Sciatic nerve (tissue), 2 donors: ENCODE measurements at regions not wholly inside any gene's neighbourhood (a gene's known extent, or its start where the extent isn't known, plus 50 kb on each side); places are given as distances from the start of the nearest gene placed in this dataset.

Experiments used
- ATAC-seq: fragments of 200-7000 bp; cut with Tn5 transposase; one replicate; pipeline ENCODE4 v1.9.1; 2020; ENCODE audit warnings: mild to moderate bottlenecking, moderate library complexity
- DNase-seq: peaks from one replicate; pipeline ENCODE4 v3.0.0-alpha.2; 2020; ENCODE audit warnings: low spot score
- intact Hi-C: fragments of 100-400 bp; cut with DNase I; formaldehyde crosslinking; loops from one replicate; pipeline ENCODE4 v1.14.2; 2022
- donor health status: DM: no; HTN: no; CAD: no.
- donor health status: DM: no; HTN: no; CAD: no.

DNA sequence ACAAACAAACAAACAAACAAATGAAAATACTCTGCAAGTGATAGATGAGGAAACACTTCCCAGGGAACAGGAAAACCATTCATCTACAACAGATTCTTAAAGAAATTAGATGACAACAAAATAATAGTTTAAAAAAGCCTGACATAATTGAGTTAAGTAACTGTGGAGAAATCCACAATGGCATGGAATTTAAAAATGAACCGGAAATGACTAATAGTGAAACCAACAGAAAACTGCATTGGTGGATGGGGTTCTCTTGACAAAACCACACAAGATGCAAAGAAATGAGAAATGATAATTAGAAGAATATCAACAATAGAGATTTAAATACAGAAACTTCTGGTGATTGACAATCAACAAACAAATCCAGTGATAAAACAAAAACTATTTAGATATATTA lies 785.6 kb downstream of the QKI start:
- no peak for ATAC-seq

DNA sequence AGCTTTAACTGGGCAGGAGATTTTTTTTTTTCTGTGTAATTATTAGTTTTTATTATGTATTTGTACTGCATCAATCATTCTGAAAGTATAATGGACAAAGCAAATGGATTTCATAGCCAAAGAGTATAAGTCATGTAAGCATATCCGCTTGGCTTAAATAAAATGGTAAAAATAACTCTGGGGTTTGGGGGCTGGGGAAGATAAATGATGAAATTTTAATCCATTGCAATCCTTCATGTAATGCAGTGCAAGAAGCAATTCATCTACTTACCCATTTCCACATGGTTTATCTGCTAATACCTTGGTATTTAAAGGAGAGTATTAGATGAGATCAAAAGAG lies 781.4 kb downstream of the QKI start:
- ATAC-seq (no peak), DNase-seq (no peak)
- intact Hi-C loops: no loop called here

More for the DNA sequence above, 785.6 kb downstream of the QKI start:
- DNase-seq: no peak
- intact Hi-C loops: no loop called here

DNA sequence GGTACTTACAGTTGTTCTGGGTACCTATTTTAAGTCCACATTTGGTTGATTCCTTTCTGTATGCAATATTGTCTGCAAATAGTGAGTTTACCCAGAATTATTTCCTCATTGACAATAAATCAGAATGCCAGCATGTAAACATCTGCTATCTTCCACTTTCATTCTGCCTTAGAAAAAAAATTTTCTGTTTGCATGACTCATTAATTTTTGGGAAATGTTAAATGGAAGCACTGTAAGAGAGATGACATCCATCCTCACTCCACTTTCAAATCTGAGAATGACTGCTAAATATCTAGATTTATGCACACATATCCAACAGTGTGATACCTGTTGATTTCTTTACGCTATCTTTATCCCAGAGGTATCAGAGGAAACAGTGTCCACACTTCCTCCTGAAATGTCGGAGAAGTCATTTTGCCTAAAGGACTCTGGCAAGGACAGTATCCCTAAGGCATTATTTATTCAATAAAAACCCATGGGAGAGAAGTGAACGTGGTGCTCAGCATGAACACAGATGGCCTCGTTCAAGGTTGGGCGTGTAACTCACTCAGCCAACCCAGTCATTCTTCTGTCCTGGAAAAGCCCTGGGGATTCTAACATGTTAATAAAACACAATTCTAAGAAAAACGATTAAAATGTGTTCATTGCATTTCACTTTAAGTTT lies 780.9 kb downstream of the QKI start:
- DNase-seq (no peak), ATAC-seq (no peak)

DNA sequence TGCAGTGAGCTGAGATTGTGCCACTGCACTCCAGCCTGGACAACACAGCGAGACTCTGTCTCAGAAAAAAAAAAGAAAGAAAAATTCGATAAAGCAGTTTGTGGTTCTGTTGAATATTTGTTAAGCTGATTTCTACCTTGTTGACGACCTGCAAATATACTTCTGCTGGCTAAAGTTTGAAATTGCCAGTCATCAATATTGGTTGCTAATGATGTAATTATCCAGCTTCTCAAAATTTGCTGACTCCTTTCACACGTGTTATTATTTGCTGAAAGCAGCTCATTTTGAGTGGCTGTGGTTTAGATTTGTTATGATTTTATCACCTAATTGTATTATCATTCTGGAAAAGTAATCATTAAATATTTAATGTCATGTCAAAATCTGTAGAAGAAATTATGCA lies 774.3 kb downstream of the QKI start:
- intact Hi-C loops: no loop called here
- ATAC-seq: no peak
- DNase-seq: no peak

More for the DNA sequence above, 780.9 kb downstream of the QKI start:
- intact Hi-C loops: no loop called here

DNA sequence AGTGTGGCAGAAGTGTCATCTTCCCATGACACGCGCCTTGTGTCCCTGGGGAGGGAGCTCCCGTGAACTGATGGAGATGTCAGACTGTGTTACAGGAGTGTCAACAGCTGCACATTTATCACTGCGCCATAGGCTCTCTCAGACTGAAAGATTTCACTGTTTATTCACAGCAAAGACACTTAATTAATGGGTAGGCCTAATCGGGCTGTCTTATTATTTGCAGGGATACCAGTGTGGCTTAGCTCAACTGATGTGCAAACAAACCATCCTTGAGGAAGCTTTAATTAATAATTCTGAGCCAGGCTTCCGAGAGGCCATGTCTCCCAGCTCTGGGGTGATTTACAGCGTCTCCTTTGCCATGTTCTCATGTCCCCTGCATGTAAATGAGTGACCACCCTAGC lies 771.0 kb downstream of the QKI start:
- DNase-seq: no peak
- no peak for ATAC-seq
- intact Hi-C loops: no loop called here

DNA sequence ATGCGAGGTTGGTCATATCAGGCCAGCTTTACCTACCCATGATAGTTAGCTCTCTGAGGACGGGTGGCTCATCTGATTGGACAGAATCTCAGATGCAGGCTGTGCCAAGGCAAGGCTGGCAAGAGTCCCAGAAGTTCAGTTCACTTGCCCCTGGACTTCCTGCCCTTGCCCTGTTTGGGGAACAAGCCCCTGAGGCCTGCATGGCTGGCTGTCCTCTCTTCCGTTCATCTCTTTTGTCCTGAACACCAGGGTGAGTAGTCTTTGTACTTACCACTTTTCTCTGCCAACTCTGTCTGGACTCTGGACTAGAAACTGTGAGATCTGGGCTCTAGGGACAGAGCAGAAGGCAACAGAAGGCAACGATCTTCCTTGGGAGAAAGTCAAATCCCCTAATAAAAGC lies 769.9 kb downstream of the QKI start:
- DNase-seq (no peak), ATAC-seq (no peak)
- intact Hi-C loops: no loop called here

DNA sequence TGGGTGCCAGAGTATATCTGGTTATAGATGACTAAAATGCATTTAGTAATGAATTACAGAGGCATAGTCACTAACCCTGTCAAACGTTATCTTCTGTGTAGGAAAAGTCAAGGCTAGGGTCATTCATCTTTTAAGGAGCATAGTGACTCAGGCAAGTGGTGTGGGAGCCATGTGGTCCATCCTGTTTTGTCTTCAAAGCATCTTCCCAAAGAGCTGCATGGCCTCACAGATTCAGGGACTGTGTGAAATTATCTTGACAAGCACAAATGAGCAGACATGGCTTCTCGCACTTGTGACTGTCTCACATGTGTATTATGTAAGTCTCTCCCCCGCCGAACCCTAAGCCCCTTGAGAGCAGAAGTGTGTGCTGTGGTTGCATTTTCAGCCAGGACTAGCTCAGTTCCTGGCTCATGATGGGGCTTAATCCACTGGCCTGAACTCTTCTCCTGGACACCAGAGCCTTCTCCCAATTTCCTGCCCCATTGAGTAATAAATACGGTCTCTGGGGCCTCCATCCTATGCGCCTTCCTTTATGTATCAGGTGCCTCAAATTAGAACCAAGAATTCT lies 769.1 kb downstream of the QKI start:
- DNase-seq (no peak), ATAC-seq (no peak)
- intact Hi-C loops: no loop called here

DNA sequence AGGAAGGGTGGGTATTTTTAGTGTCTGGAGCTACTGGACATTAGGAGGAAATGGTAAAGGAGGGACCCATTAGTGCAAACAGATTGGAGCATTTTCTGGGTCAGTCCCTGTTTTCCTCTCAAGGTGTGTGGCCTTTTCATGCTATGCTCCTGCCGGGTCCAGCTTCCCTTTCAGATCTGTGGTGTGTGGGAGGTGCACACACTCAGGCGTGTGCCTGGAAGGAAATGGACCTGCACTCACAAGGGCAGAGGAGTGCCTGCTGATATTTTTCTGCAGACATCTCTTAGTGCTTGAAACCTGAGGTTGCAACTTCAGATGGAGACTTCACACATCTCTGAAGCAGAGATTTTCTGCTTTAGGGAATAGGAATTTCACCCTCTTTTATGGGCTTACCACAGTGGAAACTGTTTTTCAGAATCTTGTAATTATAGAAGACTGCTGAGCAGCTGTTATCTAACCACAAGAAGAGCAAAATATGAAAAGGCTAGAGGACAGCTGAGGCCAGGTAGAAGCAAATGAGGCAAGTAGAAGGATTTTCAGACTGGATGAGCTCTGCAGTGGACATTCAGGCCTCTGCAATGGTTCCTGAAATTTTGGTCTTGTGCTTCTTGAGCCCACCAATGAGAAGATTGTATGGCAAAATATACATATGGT lies 764.3 kb downstream of the QKI start:
- ATAC-seq (no peak), DNase-seq (no peak)
- intact Hi-C loops: no loop called here

DNA sequence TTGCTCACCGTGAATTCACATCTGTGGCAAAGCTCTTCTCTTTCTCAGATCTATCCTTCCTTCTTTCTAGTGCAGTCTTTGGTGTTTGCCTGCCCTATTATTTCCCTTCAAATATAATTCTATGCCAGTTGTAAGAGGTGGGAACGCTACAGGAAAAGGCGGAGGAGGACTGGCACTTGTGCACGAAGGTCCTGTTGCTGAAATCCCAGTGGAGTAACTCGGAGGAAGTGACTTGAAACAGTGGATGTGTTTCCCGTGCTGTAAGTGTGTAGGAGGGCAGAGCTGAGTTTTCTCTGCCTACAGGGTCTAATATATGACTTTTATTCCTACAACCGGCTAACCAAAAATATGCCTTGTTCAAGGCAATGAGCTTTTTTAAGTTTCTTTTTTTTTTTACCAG lies 754.8 kb downstream of the QKI start:
- ATAC-seq (no peak), DNase-seq (no peak)
- intact Hi-C loops: no loop called here

DNA sequence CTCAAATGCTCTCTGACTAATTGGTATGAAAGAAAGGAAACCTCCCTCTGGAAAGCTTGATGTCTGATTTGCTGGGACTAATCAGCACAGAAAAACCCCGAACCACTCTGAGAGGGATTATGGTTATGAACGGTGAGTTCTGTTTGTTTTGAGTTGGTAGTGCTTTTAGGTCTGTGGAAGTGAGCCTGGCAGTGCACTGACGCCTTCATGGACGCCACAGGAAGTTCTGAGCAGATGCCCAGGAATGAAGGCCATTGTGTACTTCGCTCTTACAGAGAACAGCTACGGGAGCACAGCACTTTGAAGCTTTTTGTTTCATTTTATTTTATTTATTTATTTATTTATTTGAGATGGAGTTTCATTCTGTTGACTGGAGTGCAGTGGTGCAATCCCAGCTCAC lies 754.1 kb downstream of the QKI start:
- ATAC-seq: no peak
- intact Hi-C loops: no loop called here

DNA sequence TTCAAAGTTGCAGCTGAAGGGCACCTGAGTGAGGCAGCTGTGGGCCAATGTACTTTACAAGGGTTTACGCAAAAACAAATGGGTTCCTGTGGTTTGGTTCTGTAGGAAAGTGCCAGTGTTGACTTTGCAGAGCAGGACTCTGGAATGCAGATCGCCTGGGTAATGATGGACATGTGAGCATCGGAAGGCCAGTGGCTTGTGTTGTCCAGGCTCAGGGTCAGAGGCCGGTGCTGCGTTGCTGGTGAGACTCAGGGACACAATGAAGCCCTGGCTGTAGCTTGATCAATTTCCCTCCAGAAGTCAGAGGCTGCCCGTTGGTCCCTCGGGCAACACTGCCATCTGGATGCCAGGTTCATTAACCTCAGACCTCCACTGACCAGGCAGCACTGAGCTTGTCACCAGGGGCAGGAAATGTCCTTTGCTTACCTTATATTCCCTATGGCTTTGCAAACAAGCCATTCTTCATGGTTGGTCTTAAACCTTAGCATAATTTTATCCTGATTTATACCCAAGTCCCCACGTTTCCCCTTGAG lies 753.4 kb downstream of the QKI start:
- no peak for ATAC-seq
- intact Hi-C loops: no loop called here
- no peak for DNase-seq

More for the DNA sequence above, 754.1 kb downstream of the QKI start:
- DNase-seq: no peak

DNA sequence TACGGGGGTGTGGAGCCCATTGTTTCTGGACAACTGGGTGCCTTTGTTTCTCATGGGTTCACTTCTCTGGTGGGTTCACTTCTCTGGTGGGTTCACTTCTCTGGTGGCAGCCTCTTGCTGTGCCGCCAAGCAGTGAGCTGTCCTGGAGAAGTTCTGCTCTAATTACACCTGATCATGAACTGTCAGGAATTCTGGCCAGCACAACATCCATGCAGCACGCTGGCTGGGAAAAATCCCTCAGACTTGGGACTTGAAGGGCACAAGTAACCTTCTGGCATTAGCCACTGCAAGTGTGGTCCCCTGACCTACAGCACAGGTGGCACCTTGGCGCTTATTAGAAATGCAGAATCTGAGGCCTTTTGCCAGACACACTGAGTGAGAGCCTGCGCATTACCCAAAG lies 752.5 kb downstream of the QKI start:
- ATAC-seq (no peak), DNase-seq (no peak)
- intact Hi-C loops: no loop called here

DNA sequence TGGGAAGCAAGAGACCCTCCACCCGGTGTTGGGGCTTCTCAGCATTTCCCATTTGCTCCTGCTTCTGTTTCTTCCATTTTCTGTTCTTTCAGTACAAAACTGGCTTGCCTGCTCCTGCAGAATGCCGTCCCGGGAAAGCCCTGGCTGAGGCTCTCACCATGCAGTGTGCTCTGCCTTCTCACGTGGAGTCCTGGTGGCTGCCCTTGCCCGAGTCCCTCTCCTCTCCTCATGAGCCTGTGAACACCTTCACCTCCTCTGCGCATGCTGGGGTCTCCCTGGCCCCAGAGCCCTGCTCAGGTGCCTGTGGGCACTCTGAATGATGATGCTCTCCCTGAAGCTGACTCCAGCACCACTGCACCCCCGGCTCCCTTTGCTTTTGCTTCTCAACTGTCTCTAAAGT lies 752.0 kb downstream of the QKI start:
- ATAC-seq: no peak
- intact Hi-C loops: no loop called here
- DNase-seq: no peak

DNA sequence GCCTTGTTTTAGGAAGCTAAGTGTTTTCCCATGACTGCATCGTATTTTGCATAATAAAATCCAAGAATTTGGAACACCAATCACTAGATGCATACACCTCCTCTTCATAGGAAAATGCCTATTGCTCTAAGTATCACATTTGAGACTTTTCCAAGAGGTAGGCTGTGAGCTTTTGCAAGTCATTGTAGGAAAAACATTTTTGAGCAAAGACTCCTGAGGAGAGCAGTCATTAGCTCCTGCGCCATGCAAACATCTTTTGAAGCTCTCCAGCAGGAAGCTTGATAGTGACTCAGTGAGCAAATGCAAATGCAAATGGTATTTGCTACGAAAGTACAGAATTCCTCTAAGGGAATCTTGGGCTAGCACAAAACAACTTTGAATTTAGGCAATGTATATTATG lies 750.4 kb downstream of the QKI start:
- no peak for DNase-seq
- intact Hi-C loops: no loop called here
- ATAC-seq: no peak

DNA sequence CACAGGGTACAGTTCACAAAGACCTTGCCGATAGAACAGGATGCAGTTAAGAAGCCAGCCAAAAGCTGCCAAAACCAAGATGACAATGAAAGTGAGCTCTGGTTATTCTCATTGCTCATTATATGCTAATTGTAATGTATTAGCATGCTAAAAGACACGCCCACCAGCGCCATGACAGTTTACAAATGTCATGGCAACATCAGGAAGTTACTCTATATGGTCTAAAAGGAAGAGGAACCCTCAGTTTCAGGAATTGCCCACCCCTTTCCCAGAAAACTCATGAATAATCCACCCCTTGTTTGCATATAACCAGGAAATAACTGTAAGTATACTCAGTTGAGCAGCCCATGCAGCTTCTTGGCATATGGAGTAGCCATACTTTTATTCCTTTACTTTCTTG lies 748.7 kb downstream of the QKI start:
- ATAC-seq (no peak), DNase-seq (no peak)
- intact Hi-C loops: no loop called here

DNA sequence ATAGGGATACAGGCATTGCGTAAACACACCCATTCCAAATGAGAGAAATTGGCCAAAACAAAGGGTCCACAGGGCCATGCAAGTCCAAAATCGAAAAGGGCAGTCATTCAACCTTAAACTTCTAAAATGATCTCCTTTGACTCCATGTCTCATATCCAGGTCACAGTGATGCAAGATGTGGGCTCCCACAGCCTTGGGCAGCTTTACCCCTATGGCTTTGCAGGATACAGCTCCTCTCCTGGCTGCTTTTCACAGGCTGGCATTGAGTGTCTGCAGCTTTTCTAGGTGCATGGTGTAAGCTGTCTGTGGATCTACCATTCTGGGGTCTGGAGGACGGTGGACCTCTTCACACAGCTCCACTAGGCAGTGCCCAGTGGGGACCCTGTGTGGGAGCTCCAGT lies 744.5 kb downstream of the QKI start:
- no peak for DNase-seq
- intact Hi-C loops: no loop called here
- no peak for ATAC-seq

DNA sequence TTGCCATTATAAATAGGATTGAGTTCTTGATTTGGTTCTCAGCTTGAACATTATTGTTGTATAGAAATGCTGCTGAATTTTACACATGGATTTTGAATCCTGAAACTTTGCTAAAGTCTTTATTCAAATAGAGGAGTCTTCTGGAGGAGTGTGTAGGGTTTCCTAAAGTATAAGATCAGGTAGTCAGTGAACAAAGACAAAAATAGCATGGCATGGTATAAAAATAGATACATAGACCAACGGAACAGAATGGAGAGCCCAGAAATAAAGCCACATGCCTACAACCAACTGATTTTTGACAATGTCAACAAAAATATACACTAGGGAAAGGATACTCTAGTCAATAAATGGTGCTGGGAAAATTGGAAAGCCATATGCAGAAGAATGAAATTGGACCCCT lies 740.1 kb downstream of the QKI start:
- ATAC-seq: no peak
- DNase-seq: no peak
- intact Hi-C loops: no loop called here

DNA sequence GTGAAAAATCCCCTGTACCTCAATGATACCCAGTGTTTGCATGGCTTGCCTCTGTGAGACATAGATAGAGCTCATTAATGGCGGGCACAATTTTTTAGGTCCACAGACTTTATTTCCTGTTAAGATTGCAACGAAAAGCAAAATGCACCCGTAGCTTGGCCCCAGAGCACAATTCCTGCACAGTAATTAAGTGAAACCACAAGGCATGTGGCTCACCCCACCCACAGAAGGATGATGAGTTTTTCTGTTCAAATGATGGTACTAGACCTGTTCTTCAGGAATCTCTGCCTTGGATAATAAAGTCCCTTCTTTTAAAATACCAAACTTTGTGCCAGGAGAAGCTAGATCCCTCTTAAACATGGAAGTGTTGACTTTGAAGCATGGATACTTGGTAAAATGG lies 738.1 kb downstream of the QKI start:
- ATAC-seq: no peak
- no peak for DNase-seq
- intact Hi-C loops: no loop called here

DNA sequence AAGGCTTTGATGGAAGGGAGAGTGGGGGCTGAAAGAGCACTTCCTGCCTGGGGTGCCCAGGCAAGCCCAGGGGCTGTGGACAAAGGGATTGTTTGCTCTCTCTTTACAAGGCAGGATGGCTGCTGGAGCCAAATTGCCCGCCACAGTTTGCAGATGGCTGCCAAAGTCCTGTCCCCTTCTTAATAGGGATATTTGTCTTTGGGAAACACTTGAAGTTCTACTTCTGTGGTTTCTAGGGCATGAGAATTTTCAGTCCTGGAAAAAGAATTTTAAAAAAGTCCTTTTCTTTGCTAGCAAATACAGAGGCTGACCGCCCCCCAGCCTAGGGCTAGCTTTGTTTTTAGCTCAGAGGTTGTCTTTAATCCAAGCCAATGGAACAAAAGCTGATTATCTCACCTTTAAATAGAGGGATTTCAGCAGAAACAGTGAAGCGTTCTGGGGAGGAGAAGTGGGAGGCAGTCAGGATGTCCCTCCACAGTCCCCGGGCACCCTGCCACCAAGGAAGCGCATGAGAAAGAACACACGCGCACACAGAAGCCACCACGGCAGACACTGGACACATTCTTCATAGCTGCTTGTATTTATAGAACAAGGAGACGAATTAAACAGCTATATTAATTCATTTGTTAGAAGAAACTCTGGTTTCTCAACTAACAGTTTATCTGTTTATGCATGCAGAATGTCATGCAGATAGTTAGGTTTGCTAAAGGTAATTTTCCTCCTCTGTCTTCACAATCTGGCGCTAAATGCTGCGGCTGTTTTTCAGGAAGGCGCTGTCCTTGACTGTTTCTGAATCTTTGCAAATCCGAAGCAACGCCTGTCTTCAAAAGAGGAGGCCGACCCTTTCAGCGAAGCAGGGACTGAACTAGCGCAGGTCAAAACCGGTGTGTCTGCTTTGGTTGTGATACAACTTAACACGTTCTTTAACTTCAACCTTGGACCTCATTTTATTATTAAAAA lies 736.9 kb downstream of the QKI start:
- no peak for DNase-seq
- peak; percentile 17 for ATAC-seq
- intact Hi-C loops: no loop called here

DNA sequence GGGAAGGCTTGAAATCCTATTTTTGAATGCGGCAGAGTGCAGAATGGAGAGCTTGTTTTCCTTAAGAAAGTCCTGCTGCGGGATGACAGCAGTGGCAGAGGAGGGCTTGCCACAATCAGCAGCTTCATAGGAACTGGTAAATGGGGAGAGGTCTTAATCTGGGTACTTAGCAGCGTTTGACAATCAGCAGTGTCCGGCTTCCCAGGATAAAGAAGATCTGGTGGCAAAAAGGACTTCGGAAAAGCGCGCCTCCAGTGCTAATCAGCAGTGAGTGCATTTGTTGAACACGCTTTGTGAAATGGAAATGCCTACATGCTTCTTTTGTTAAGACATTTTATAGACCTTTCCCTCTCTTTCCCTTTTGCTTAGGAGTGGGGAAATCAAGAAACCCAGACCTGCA lies 735.7 kb downstream of the QKI start:
- intact Hi-C loops: no loop called here
- DNase-seq (no peak), ATAC-seq (no peak)
